CD4-positive, alpha-beta T cell (primary cell): ENCODE measurements at regions not wholly inside any gene's neighbourhood (a gene's known extent, or its start where the extent isn't known, plus 50 kb on each side); places are given as distances from the start of the nearest gene placed in this dataset.

ENCODE experiments used
- ATAC-seq: fragments of 200-7000 bp; cut with Tn5 transposase; one replicate; pipeline ENCODE4 v1.10.0; 2022; ENCODE audit warnings: mild to moderate bottlenecking; ENCODE audit not compliant: poor library complexity
- CTCF ChIA-PET: fragments of 350-600 bp; sonication (Branson Sonifier 250); formaldehyde crosslinking; loops from one replicate; lab custom pipeline; 2021; ENCODE audit warnings: antibody characterized with exemption, inconsistent platforms; lab: Charles Lee
- POLR2A ChIA-PET: fragments of 350-600 bp; sonication (Branson Sonifier 250); formaldehyde crosslinking; loops from one replicate; lab custom pipeline; 2021; ENCODE audit warnings: antibody characterized with exemption, inconsistent platforms; lab: Charles Lee
- DNase-seq, 14 experiments: peaks; one replicate each; pipeline ENCODE4 v3.0.0-alpha.2; 2013 to 2020; ENCODE audit warnings: mixed read lengths in 2 of 14
- H3K27ac ChIP-seq, 2 donors: one replicate each; pipeline versions ENCODE4 v1.5.1 to v1.7.0; 2013; ENCODE audit warnings: low read length in 2 of 2, low read depth in 1 of 2, mild to moderate bottlenecking in 1 of 2
- H3K27me3 ChIP-seq, 2 experiments: 1 replicate in 1 of 2; 2 replicates in 1 of 2; pipeline versions ENCODE4 v1.6.1 to v1.7.0; 2013; ENCODE audit warnings: low read length in 2 of 2, control low read depth in 1 of 2, mild to moderate bottlenecking in 1 of 2, moderate library complexity in 1 of 2; ENCODE audit not compliant: insufficient read depth in 2 of 2, control insufficient read depth in 1 of 2
- H3K36me3 ChIP-seq: one replicate; pipeline ENCODE4 v1.6.1; 2013; ENCODE audit warnings: low read length, control low read depth; ENCODE audit not compliant: insufficient read depth
- H3K4me1 ChIP-seq: one replicate; pipeline ENCODE4 v1.6.1; 2013; ENCODE audit warnings: low read length, control low read depth; ENCODE audit not compliant: insufficient read depth
- H3K4me3 ChIP-seq: one replicate; pipeline ENCODE4 v1.5.1; 2013; ENCODE audit warnings: mild to moderate bottlenecking, low read length, moderate library complexity
- H3K9me3 ChIP-seq, 2 experiments: 1 replicate in 1 of 2; 2 replicates in 1 of 2; pipeline versions ENCODE4 v1.6.1 to v1.7.0; 2013; ENCODE audit warnings: low read length in 2 of 2, mild to moderate bottlenecking in 2 of 2, control low read depth in 1 of 2, moderate library complexity in 1 of 2; ENCODE audit not compliant: control insufficient read depth in 1 of 2, insufficient read depth in 1 of 2
- H3K27ac Mint-ChIP-seq: one replicate; pipeline ENCODE4 v1.8.0; 2020; ENCODE audit warnings: mixed read lengths
- H3K27me3 Mint-ChIP-seq: one replicate; pipeline ENCODE4 v1.8.0; 2021; ENCODE audit warnings: mixed read lengths
- H3K36me3 Mint-ChIP-seq: one replicate; pipeline ENCODE4 v1.8.0; 2021; ENCODE audit warnings: low read depth, mixed read lengths
- H3K4me1 Mint-ChIP-seq: one replicate; pipeline ENCODE4 v1.8.0; 2021; ENCODE audit warnings: low read depth, mixed read lengths
- H3K4me3 Mint-ChIP-seq: one replicate; pipeline ENCODE4 v1.8.0; 2020; ENCODE audit warnings: mild to moderate bottlenecking, mixed read lengths
- H3K9me3 Mint-ChIP-seq: one replicate; pipeline ENCODE4 v1.8.0; 2020; ENCODE audit warnings: mixed read lengths
- intact Hi-C, 2 experiments: fragments of 100-400 bp; cut with DNase I in 1 of 2; cut with micrococcal nuclease in 1 of 2; formaldehyde crosslinking; loops; one replicate each; pipeline versions ENCODE4 v1.15.1 to v1.9.0; 2023 to 2025; cut with DNase I, micrococcal nuclease
- TF ChIP-seq, protein P1 (sequence below): fragments of 200-600 bp; IDR thresholded peaks from one replicate; pipeline ENCODE4 v1.8.0; 2022; ENCODE audit warnings: antibody characterized with exemption, mild to moderate bottlenecking

DNA sequence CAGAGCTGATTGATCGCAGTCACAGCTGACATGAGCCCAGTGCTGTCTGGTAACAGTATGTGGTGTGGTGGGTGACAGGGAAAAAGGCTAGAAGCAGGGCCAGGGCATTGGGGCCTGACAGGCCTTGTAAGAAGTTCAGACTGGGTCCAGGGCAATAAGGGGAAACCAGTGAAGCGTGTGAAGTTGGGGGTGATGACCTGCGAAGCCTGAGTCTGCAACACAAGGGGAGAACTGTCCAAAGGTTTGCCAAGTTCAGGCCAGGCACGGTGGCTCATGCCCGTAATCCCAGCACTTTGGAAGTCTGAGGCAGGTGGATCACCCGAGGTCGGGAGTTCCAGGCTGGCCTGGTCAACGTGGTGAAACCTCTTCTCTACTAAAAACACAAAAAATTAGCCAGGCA is 983.9 kb upstream of the ZNF722 start:
- H3K4me3 ChIP-seq = no peak overlapping the region
- H3K27ac ChIP-seq = no peak overlapping the region
- CTCF ChIA-PET = no interaction called here
- TF ChIP-seq, protein P1, sequence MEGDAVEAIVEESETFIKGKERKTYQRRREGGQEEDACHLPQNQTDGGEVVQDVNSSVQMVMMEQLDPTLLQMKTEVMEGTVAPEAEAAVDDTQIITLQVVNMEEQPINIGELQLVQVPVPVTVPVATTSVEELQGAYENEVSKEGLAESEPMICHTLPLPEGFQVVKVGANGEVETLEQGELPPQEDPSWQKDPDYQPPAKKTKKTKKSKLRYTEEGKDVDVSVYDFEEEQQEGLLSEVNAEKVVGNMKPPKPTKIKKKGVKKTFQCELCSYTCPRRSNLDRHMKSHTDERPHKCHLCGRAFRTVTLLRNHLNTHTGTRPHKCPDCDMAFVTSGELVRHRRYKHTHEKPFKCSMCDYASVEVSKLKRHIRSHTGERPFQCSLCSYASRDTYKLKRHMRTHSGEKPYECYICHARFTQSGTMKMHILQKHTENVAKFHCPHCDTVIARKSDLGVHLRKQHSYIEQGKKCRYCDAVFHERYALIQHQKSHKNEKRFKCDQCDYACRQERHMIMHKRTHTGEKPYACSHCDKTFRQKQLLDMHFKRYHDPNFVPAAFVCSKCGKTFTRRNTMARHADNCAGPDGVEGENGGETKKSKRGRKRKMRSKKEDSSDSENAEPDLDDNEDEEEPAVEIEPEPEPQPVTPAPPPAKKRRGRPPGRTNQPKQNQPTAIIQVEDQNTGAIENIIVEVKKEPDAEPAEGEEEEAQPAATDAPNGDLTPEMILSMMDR = no peak
- Mint-ChIP-seq H3K27ac (no peak overlapping the region), H3K27me3 (no peaks in the 10 kb centered on the region), H3K9me3 (peaks cover 20% of the 10 kb centered on the region), H3K36me3 (no peaks in the 10 kb centered on the region), H3K4me3 (no peak overlapping the region), H3K4me1 (no peaks in the 10 kb centered on the region)
- H3K4me1 ChIP-seq = no peaks in the 10 kb centered on the region
- peaks cover 11 to 65% of the 10 kb centered on the region in 2 experiments for H3K9me3 ChIP-seq
- ATAC-seq = no peak
- no peak for DNase-seq
- no peaks in the 10 kb centered on the region for H3K27me3 ChIP-seq
- POLR2A ChIA-PET = no interaction called here
- intact Hi-C loops = no loop called here
- no peaks in the 10 kb centered on the region for H3K36me3 ChIP-seq

DNA sequence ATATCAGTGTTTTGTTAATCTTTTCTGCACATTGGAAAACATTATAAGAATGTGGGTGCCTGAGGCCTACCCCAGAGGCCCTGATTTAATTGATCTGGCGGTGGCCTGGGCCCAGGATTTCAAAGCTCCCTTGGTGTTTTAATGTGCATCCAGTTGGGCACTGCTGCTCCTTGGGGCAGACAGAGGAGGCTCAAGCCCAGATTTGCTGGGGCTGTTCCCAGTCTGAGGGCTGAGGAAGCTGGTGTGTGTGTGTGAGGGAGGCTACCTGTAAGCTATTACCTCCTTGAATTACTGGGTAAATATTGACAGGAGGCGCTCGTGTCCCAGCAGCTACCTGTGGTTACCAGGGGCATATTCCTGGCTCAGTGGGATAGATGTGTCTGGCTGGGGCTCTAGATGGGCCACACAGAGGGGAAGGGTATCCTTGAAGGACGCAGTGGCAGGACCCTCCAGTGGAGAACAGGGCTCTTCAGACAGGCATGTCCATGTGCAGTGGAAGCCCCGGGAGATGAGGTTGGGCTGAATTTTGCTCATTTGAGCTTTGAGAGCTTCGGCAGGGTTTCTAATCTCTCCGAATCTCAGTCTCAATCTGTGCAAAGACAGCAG is 975.4 kb upstream of the ZNF722 start:
- Mint-ChIP-seq H3K4me3 (no peak overlapping the region), H3K9me3 (peaks cover 14% of the 10 kb centered on the region), H3K36me3 (no peaks in the 10 kb centered on the region), H3K27ac (no peak overlapping the region), H3K4me1 (no peaks in the 10 kb centered on the region), H3K27me3 (no peaks in the 10 kb centered on the region)
- Histone ChIP-seq H3K36me3 (no peaks in the 10 kb centered on the region), H3K9me3 (peaks cover 0 to 24% of the 10 kb centered on the region in 2 experiments), H3K4me1 (no peaks in the 10 kb centered on the region), H3K27ac (no peak overlapping the region), H3K4me3 (no peak overlapping the region), H3K27me3 (no peaks in the 10 kb centered on the region)
- intact Hi-C loops = no loop called here
- CTCF ChIA-PET = no interaction called here
- no peak for ATAC-seq
- no peak for DNase-seq
- POLR2A ChIA-PET = no interaction called here
- TF ChIP-seq, protein P1 = no peak

DNA sequence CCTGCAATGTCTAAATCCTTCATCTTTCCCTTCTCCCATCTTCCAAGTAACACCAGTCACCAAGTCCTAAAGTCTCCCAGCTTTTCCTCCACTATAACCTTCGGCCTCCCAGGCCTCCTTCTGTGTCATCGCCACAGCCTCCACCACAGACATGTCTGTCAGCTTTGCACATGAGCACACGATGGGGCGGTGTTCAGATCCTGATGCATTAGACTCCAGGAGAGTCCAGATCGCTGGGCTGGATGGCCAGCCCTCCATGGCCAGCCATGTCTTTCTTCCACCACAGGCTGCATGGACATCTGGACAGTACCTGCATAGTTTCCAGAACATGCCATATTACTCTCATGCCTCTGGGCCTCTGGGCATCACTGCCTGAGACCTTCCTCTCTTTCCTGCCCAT is 974.2 kb upstream of the ZNF722 start:
- Mint-ChIP-seq H3K9me3 (peaks cover 11% of the 10 kb centered on the region), H3K4me1 (no peaks in the 10 kb centered on the region), H3K4me3 (no peak overlapping the region), H3K36me3 (no peaks in the 10 kb centered on the region), H3K27ac (no peak overlapping the region), H3K27me3 (no peaks in the 10 kb centered on the region)
- Histone ChIP-seq H3K9me3 (peaks cover 3 to 35% of the 10 kb centered on the region in 2 experiments), H3K4me3 (no peak overlapping the region), H3K4me1 (no peaks in the 10 kb centered on the region), H3K27me3 (no peaks in the 10 kb centered on the region), H3K36me3 (no peaks in the 10 kb centered on the region), H3K27ac (no peak overlapping the region)
- POLR2A ChIA-PET = no interaction called here
- TF ChIP-seq, protein P1 = no peak
- ATAC-seq (no peak), DNase-seq (no peak)
- intact Hi-C loops = no loop called here
- CTCF ChIA-PET = no interaction called here
